Medulla oblongata (tissue), 1 donor: ENCODE measurements at regions not wholly inside any gene's neighbourhood (a gene's known extent, or its start where the extent isn't known, plus 50 kb on each side); places are given as distances from the start of the nearest gene placed in this dataset.

Source experiments
- DNase-seq: peaks from one replicate; pipeline ENCODE4 v3.0.0-alpha.2; 2015; ENCODE audit errors: extremely low spot score

- no peak for DNase-seq
Observed at GRCh38 chr15:81865850-81866537, 179.8 kb downstream of the MEX3B start.

- DNase-seq: no peak
Observed at GRCh38 chr15:81863162-81863561, 182.7 kb downstream of the MEX3B start.

DNA sequence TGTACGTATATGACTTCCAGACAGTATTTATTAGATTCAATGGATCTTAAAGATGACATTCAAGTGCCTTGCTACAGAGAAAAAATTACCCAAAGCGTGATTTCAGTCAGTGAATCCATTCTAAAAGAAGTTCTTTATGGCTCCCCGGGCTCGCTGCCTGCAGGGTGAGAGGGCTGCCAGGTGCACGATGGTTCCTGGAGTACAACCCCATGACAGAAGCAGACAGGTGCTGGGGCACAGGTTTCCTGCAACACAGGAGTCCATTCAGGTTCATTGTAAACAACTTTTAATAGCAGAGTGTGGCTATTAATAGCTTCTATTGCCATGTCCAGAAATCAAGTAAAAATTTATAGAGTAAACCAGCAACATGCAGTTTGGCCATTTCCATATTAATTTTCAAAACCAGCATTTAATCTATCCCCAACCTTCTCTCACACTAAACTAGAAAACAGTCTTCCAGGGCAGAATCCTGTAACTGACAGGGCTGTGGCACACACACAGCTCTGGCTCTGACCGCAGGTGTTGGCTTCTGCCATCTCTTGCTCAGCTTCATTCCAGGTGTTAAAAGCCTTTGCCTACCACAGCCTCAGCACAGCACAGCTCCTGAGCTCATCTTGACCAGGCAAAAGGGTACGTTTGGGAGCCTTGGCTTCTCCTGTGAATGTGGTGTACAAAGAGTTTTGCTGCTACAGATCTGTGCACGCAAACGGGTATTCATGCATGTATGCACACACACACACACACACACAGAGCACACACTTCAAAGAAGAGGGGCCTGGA, 185.9 kb downstream of the MEX3B start:
- DNase-seq: no peak

GRCh38 chr15:81858586-81858985, 187.2 kb downstream of the MEX3B start:
- no peak for DNase-seq

DNA sequence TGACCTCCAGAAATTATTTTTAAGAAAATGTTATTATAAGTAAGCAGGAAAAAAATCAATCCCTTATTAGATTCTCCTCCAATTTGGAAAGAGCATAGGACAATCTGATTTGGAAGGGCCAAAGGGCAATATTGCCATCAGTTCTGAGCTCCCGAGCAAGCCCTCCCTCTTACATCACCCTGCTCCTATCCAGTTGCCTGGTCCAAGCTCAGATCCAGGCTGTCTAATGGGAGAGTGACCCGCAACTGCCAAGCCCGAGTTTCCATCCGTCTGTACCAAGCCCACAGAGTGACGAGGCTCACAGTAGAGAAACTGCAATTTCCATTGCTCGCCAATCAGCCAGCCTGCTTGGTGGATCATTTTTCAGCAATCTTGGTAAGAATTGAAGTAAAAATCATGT, 187.7 kb downstream of the MEX3B start:
- DNase-seq: no peak

- no peak for DNase-seq
Observed at GRCh38 chr15:81856634-81857026, 189.2 kb downstream of the MEX3B start.

DNA sequence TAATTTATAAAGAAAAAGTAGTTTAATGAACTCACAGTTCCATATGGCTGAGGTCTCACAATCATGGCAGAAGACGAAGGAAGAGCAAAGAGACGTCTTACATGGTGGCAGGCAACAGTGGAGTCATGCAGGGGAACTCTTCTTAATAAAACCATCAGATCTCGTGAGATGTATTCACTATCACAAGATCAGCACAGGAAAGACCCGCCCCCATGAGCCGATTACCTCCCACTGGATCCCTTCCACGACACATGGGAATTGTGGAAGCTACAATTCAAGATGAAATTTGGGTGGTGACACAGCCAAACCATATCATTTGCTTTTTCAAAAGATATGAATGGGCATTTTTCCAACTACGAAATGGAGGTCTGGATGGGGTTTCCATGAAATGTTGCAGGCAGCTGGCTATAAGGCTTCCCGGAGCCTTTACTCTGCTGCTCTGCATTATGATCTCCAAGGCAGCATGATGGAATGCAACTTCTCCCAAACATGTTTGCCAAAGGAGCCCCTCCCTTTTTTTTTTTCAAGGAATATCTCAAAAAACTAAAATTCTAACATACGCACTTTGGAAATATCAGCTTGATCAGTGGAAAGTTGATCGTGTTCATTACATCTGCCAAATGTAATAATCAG, 189.7 kb downstream of the MEX3B start:
- no peak for DNase-seq

DNA sequence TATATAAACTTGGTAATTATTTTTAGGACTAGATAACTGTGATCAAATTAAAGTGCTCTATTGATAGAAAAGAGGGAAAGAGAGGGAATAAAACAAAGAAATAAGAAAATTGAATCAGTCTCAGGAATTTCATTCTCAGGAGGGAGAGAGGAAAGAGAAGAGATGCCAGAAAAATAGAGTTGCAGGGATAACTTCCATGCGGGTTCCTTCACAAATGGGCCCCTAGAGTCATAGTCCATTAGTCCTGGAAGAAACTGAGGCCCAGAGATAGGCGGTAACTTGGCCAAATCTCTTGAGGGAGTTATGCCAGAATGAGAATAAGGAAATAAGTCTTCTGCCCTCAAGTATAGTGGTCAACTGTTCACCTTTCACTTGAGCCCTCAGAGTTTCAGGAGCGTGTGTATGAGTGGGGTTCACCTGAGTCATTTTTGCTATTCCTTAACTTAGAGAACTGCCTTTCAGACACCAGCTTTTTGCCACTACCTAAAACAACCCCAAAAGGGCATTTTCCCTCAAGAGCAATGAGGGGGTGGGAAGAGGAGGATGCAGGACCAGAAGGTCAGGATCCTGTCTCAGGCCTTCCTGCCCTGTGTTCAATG, 192.6 kb downstream of the MEX3B start:
- no peak for DNase-seq

DNA sequence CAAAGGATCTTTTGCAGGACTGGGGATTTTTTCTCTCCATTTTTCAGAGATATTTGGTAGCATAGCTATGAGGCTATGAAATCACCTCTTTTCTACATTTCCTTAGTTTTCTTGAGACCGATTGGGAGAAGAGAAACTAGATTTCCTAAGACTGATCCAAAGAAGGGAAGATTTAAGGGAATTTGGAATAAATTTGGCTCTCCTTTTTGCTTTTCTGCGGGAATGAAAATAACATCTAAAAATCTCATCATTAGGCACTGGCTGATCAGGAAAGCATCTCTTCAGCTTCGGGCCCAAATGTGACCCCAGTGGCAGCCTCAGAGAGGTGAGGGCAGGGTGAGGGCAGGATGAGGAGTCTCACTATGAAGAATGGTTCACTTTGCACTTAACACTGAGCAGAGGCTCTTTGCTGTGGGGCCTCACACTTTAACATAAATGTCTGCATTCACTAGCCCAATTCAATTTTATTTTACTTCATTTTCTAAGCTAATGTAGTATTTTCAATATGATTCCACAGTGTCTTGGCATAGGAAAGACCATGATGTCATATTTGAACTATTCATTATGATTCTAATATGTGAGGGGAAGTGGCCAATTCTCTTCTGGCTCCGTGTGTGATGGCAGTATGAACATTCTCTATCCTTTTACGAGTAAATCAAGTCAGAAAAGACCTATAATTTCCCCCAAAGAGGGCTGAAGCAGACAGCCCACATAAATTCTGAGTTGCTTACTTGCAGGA, 193.2 kb downstream of the MEX3B start:
- DNase-seq: no peak

- DNase-seq: no peak
Observed at GRCh38 chr15:81851757-81852156, 194.1 kb downstream of the MEX3B start.

DNA sequence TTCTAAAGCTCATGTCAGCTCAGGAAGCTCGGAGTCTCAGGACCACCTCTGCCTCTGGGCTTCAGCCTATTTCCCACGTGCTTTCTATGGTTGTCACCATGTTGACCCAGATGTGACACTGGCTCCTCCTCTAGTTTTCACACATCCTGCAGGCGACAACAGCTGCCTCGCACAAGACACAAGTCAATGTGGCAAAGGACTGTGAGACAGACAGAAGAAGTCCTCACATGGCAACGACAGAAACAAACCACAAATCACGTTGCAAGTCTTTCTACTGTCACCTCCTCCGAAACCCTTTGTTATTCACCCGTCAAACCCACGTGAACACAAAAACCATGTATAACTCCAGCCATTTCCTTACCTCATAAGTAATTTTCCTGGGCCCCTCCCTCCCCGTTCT, 194.5 kb downstream of the MEX3B start:
- no peak for DNase-seq

- no peak for DNase-seq
Observed at GRCh38 chr15:81849289-81849688, 196.5 kb downstream of the MEX3B start.

GRCh38 chr15:81848701-81849100, 197.1 kb downstream of the MEX3B start:
- no peak for DNase-seq

DNA sequence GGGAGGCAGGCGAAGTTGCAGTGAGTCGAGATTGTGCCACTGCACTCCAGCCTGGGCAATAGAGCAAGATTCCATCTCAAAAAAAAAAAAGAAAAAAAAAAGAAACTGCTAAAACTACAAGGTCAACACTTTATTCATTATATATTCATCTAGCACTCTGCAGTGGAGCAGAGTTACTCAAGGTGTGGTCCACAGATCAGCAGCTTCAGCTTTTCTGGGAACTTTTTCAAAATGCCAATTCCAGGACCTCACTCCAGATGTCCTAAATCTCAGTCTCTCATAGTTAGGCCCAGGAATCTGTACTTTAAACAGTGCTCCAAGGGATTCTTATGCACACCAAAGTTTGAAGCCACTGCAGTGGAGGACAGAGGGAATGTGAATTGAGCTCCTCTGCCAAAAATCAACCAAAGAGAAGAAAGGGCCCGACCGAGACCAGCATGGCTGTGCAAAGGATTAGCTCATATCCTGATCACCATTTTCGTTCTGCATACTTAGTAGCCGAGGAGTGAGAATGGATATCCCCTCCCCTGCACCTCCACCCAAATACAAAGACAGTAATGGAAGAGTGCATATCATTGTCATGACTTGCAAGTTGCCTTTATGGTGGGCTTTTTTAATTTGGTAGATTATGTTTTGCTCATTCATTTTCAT, 201.9 kb downstream of the MEX3B start:
- DNase-seq: no peak

DNA sequence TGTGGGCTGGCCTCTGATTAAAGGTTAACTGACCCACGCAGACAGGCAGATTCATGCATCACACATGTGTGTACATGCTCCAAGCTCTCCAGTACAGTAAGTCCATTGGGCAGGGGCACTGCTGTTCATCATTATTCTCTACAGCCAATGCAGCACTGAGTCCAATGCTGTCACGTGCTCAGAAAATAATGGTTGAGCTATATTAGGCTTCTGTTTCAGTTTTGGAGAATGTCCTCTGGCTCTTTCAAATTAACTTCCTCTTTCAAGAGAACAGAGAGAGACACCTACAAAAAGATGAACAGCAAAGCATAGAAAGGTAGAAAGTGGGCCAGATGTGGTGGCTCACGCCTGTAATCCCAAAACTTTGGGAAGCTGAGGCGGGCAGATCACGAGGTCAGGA, 202.6 kb downstream of the MEX3B start:
- no peak for DNase-seq

GRCh38 chr15:81839387-81839786, 206.4 kb downstream of the MEX3B start:
- DNase-seq: no peak

DNA sequence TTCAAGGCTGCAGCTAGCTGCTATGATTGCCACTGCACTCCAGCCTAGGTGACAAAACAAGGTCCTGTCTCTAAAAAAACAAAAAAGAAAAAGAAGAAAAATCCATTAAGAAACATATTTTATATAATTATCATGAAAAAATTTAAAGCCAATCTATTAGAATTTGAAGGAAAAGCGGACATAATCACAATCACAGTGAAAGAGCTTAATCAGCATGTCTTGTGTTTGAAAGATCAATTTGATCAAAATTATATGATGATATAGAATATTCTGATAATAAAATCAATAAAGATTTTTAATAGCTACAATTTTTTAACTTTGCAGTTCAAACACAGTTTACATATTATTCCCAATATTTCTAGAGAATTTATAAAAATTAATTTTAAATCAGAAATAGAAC, 210.1 kb downstream of the MEX3B start:
- DNase-seq: no peak

GRCh38 chr15:81830520-81830919, 215.3 kb downstream of the MEX3B start:
- no peak for DNase-seq

GRCh38 chr15:81829918-81830317, 215.9 kb downstream of the MEX3B start:
- DNase-seq: no peak

DNA sequence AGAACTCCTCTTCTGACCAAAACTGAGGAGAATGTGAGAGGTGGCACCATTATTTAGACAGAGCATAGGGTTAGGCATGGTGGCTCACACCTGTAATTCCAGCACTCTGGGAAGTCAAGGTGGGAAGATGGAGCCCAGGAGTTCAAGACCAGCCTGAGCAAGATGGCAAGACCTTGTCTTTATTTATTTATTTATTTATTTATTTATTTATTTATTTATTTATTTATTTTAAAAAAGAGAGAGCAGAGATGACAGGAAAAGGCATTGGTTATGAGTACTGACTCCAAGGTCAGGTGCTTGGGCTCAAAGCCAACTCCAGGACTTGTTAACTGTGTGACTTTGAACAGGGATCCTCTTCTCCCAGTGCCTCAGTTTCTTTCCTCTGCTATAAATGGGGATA, 217.7 kb downstream of the MEX3B start:
- DNase-seq: no peak

DNA sequence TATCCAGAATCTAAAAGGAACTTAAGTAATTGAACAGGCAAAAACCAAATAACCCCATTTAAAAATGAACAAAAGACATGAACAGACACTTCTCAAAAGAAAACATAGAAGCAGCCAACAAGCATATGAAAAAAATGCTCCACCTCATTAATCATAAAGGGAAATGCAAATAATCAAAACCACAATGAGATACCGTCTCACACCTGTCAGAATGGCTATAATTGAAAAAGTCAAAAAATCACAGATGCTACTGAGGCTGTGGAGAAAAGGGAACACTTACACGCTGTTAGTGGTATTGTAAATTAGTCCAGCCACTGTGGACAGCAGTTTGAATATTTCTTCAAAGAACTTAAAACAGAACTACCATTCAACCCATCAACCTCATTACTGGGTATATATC, 220.7 kb downstream of the MEX3B start:
- no peak for DNase-seq
